Fibroblast of skin of left biceps (primary cell): ENCODE measurements at regions not wholly inside any gene's neighbourhood (a gene's known extent, or its start where the extent isn't known, plus 50 kb on each side); places are given as distances from the start of the nearest gene placed in this dataset.
"Not testable (repeated sequence)": the region's sequence is repeated elsewhere in the genome, so short reads cannot be mapped to it uniquely, and the experiment has no call there.

Experiments used
- DNase-seq, 2 experiments: peaks; one replicate each; pipeline ENCODE4 v3.0.0-alpha.2; 2013; ENCODE audit warnings: low read depth in 2 of 2

DNA sequence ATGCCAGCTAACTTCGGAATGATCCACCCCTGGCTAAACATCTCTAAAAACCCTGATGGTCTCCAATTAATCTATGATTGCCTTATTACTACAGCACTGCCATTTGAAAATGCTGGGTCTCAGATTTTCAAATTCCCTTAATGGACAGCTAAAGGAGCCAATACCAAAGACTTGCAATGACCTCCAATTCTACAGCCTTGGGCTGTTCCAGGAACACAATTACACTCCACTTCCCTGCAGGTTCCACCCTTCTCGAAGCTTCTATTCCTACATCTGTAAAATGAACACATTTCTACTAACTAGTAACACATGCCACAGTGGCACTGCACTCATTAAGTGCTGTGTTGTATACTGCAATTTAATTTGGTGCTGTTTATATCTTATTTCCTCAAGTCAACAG, 85.7 kb upstream of the AK4 start:
- DNase-seq = no peak

DNA sequence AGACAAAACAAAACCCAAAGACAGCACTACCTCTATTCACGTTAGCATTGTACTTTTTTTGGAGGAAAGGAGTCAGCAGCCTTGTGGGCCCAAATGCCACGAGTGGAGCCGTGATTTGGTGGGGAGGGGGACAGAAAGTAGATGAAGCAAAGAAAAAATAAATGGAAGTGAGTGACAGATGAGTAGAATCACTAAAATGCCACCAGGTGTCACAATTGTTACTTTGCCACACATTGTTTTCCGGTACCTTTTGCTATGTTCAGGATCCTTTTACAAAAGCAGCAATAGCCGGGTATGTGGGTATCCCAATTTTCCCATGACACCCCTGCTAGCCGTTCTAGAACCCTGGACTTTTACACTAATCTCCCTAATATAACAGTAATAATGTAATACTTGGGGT, 85.0 kb upstream of the AK4 start:
- no peak for DNase-seq

DNA sequence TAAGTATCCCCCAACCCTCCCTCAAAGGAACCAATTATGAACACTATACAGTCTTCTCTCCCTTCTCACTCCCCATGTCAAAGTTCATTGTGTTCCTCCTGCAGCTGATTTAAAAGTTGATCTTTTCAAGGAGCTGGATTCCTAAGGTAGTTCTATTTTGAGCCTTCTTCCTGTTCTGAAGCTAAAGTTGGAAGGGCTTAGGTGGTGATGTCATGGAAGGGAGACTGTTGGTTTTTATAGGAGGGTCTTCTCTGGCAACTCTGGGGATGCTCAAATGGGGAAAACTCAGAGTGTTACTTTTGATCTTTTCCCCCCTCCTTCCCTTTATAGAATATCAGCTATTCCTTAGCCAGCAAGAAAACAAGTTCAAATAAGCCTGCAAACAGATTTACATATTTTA, 83.0 kb upstream of the AK4 start:
- no peak for DNase-seq

DNA sequence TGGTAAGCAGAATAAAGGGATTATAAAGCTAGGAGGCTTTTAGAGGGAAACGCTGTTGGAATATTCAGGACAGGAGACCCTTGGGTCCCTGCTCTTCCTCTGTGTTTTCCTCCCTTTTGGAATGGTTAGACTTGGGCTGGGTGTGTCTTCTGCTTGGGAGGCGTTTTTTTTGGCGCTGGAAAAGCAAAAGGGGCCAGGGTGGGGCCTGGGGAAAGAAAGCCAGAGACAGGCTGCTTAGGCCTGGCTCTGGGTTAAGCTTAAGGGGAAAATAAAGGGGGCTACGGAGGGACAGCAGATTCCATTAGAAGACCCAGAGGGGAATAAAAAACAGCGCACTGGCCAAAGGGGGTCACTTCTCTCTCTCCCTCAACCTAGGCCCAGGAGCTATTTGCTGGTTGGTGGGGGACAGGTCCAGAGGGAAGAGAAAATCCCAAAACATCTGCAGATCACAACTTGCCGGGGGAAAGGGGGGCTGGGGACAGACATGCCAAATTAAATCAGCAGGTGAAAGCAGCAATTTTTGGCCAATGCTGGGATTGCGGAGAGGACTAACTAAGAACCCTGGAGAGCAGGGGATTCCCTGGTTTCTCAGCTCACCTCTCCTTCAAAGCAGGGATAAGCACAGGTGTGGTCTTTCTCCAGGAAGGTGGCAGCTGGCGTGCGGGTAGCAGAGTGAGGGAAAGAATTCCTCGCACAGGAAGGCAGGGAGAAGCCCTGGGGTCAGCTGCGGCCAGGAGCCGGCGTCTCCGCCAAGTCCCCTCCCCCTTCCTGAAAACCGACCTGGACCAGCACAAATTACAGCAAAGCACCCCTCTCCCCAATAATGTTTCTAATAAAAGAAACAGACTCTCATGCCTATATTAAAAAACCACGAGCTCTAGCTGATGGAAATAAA, 82.2 kb upstream of the AK4 start:
- DNase-seq = no peak

DNA sequence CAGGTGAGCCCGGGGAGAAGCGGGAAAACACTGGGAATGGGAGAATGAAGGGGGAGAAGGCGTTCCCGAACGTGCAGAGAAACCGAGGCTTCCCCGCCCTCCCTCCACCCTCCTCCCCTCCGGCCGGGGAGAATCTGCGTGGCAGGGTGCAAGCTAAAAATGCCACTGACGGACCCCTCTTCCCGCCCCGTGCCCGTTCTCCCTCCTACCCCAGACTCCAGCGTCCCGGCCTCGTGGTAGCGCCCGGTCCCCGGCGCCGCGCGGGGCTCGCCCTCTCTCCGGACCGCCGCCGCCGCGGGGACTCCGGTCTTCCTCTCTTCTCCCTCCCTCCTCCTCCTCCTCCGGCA, 81.6 kb upstream of the AK4 start:
- no peak for DNase-seq

DNA sequence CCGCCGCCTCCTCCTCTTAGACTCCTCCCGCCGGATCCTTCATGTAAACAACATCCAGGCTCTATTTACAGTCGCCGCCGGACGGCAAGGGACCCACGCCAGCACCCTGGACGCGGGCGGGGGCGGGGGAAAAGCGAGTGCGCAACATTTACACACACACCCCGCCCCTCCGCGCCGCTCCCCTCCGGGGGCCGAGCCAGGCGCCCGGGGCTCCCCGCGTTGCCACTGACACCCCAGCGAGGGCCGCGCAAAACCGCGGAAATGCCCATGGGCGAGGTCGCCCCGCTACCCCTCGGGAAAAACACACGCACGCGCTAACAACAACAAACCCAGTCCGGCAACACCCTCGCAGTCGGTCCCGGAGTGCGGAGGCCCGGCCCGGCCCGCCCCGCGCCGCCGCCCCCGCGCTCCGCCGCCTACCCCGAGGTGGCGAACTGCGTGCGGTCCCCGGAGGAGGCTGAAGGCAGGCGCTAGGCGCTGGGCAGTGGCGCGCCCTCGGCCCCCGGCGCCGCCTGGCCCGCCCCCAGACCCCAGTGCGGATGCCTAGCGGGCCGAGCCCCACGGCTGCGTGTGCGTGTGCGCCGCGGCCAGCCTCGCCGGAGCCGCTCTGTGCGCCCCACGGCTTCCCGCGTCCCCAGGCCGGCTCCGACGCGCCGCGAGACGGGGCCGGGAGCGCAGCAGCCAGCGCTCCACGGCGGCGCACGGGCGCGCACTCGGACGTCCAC, 81.1 kb upstream of the AK4 start:
- DNase-seq = peak; percentile 36 to 37

DNA sequence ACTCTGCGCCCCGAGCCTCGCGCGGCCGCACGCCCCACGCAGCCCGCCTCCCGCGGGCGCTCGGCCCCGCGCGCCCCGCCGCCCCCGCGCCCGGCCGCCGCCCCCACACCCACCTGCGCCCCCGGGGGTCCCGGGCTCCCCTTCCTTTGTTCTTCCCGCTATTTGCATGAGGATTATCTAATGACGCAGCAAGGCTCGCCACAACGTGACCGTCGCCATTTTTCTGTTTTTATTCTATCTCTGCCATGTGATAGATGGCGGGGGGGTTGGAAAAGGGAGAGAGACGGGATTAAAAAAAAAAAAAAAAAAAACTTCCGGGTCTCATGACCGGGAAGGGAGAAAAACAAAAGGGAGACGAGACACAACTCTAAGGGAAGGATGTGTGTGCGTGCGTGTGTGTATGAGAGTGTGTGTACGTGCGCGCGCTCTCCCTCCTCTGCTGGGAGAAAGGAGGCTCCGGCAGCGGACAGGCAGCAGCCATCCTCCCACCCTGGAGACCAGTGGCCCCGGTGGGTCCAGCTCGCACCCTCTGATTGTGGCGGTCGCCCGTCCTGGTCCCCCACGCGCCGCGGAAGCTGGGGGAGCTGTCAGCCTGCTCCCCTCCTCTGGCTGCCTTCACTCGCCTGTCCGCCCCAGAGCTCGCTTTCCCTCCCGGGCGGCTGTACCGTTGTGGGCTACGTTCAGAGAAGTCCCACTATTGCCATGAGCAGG, 80.4 kb upstream of the AK4 start:
- peak; percentile 36 to 43 for DNase-seq

DNA sequence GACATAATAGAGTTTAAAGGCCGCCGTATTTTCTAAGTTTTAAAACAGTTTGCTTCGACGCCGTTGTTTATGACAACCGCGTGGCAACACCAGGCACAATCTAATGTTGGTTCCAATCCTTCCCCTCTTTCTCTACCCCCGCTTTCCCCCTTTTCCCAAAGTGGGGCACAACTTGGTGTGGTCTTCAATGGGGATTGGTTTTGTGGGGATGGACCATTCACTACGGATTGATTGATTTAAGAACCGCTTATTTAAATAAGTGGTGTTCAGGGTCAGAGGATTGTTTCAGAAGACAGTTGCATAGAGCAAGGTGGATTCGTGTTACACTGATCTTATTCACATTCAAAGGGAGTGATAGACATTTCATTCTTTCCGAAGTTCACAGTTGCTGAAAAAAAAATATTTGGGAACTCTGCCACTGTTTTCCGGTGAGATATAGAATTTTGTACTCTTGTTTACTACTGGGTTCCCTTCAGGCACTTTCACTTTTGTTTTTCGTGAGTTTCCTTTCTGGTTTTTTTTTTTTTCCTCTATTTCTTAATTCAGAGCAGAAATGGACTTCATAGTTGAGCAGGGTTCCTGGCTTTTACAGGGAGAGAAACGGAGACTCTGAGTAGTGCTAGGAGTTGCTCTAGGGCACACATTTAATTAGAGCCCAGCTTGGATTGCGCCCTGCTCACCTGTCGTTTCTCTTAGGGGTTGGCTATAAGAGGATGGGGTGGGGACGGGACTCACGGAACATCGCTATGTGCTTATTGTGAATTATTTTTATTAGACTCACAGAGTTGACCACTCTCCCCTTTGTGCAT, 79.6 kb upstream of the AK4 start:
- DNase-seq = no peak

DNA sequence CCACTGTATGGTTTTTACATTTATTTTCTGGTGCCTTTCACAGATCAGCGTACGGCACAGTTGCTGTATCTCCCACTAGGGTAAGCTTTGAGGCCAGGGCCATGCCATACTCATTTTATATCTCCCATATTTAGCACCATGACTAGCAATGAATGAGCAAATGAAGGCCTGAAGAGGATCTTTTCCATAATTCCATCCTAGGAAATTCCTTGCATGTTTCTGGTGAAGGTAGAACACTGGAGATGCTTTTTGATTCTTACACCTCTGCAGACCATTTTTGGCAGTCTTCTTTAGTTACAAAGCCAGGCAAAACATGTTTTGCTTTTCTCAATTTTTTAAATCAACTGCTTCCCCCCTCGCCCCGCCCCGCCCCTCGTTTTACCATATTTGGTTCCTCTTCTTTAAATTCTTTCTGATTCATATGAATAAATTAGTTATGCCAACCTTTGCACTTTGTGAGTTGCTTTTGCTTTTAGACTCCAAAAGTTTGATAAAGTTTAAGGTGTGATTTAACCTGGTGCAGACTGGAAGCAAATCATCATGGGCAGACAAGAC, 78.9 kb upstream of the AK4 start:
- DNase-seq = no peak

DNA sequence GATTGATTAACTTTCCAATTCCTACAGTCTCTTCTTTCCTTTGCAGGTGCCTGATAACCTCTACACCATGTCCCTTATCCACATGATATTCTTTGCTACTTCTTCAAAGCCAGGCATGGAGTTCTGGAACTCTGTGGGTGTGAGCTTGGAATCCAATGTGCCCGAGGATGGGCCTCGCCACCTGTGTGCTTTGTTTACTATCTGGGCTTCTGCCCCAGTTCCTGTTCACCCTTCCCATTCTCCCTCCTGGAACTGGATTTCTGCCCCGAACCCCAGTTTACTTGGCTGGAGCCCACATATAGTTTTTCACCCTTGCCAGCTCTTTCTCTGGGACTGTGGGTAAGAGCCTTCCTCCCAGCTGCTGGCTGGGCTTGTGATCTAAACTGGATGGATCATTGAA, 75.2 kb upstream of the AK4 start:
- DNase-seq = no peak

DNA sequence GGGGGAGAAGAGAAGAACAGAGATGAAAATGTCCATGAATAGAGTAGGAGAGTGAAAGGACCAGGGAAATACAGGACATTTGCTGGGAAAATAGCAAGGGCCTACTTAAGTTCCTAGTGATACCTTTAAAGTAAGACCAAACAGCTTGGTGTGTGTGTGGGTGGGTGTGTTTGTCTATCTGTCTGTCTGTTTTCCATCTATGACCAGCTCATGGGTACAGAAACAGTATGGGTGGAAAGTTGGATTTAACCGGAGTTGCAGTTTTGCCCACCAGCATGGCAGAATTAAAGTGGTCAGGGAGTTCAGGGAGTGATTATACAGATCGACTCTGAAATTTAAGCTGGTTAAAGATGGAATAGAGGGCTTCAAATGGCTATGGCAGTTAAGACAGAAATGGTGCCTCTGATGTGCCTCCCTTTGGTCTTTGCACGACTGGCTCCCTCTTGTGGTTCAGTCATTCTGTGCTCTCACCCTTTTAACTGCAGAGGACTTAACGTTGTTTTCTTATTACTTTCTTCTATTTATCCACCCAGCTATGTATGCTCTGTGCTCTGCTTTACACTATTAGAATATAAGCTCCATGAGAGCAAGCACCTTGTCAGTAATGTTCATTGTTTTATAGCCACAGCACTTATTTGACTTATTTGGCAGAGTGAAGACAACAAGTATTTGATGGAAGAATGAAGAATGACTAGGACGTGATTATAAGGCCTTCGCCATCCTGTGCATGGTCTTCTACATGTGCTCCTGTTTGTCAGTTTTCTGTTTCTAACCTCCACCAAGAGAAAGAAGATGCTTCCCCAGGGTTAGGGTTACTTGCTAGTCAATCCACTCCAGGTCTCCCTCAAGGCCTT, 72.7 kb upstream of the AK4 start:
- DNase-seq = peak in 1 of 2 experiments; percentile 17

DNA sequence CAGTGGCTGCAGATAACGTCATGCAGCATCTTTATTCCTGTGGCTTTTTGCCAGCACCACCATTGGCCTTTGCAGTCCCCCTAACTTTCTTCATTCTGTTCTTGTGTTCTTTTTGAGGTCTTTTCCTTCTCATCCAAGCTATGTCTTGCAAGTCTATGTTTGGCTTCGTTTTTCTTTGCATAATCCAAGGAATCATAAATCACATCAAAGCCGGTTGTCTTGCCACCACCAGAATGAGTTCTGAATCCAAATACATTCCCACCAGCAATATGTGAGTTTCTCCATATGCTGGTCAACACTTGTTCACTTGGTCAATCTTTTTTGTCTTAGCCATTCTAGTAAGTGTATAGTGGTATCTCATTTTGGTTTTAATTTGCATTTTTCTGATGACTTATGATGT, 70.6 kb upstream of the AK4 start:
- DNase-seq = no peak

DNA sequence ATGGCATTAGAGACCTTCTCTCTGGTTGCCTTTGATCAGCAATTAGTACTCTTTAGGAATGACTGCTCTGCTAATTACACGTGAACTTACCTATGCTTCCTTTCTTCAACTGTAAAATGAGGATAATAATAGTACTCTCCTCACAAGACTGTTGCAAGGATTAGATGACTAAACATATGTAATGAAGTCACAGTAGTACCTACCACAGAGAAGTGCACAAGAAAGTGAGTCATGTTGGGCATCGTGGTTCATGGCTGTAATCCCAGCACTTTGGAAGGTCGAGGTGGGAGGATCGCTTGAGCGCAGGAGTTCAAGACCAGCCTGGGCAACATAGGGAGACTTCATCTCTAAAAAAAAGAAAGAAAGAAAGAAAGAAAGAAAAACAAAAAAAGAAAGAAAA, 68.1 kb upstream of the AK4 start:
- no peak for DNase-seq

DNA sequence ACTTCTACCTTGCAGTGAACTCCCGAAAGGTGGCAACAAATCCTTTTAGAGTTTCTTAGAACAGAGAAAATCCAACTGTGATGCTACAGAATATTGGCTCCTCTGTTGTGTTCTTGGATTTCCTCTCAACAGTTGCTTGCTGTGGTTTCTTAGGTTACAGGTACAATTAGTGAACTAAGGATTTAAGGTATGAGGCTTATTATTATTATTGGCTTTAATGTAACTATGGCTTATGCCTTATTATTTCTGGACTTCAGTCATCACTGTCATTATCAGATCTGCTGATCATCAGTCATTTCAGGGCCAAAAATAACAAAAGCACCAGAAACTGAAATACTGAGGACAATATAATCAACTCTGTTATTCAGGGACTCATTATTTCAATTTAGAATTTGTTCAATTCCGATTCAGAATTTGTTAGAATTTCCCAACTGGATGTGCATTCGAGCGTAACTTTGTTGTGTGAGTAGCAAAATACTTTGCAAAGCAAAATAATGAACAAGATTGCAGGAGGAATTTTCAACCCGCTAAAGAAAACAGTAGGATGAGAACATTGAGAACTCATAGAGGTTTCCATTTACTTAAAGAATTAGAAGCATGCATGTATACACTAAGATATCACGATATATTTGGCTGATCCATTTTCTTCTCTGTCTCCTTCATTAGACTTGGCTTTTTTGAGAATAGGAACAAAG, 65.5 kb upstream of the AK4 start:
- no peak for DNase-seq

DNA sequence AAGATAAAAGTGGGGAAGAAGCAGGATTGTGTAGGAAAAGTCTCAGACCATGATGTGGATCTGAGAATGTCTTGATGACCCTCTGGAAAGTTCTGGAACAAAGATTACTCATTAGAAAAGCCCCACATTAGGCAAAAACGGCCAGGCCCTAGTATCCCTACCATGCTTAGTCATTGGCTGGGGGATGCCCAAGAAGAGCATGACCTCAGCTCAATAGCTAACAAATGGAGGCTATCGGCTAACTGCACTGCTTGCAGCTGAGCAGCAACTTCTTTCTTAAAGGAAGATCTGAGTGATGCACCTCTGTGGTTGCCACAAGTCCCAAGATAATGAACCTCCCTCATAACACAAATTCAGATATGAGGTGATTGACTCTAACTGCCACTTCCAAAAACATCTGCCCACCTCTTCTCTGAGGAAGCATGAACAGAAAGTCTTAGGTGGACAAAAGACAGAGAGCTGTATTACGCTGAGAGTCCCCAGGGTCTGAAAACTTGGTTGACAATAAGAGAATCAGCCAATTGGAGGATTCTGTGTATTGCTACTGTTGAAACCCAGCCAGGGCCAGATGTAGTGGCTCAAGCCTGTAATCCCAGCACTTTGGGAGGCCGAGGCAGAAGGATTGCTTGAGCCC, 64.6 kb upstream of the AK4 start:
- DNase-seq = no peak

DNA sequence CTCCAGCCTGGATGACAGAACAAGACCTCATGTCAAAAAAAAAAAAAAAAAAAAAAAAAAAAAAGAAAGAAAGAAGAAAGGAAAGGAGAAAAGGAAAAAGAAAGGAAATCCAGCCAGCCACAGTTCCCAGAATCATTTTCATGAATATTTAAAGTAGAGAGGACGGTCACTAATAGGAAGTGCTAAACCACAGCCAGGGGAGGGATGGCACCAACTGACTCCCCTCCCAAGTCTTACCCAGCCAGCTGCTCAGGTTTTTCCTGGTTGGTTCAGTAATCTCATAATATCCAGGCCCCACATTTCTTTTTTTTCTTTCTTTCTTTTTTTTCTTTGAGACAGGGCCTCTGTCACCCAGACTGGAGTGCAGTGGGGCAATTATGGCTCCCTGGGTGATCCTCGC, 63.9 kb upstream of the AK4 start:
- DNase-seq = no peak

DNA sequence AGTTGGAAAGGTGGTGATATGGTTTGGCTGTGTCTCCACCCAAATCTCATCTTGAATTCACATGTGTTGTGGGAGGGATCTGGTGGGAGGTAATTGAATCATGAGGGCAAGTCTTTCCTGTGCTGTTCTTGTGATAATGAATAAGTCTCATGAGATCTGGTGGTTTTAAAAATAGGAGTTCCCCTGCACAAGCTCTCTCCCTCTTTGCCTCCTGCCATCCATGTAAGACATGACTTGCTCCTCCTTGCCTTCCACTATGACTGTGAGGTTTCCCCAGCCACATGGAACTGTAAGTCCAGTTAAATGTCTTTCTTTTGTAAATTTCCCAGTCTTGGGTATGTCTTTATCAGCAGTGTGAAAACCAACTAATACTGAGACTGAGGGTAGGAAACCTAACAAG, 60.5 kb upstream of the AK4 start:
- DNase-seq = not testable (repeated sequence)

DNA sequence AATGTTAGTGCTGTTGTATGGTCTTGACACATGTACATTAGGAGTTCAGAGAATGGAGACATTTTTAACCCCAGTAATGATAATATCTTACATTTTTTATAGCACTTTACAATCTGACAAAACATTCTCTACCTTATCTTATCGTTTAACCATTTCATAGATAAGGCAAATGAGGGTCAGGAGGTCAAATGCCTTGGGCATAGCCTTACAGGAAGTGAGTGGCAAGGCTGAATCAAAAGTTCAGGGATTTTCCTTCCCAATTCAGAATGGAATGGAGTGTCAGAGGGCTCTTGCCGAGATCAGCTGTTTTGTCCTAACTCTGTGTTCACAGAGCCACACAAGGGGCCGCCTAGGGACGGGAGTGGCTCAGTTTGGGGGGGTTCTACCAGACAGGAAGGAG, 57.6 kb upstream of the AK4 start:
- no peak for DNase-seq

DNA sequence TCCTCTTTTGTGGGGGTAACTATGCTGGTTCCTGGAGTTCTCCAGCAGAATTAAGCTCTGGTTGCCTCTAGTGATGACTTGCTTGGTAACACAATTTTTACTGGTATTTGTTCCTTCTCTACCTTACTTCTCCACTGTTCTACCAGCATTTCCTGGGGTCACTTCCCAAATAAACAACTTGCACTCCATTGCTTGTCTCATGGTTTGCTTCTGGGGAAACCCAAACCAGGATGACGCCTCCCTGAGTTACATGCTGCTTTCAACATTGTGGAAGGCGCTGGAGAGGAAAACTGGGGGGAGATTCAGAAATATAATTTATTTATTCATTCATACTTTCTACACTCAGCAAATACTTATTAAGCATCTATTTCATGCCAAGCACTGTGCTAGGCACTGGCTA, 55.3 kb upstream of the AK4 start:
- DNase-seq = no peak

DNA sequence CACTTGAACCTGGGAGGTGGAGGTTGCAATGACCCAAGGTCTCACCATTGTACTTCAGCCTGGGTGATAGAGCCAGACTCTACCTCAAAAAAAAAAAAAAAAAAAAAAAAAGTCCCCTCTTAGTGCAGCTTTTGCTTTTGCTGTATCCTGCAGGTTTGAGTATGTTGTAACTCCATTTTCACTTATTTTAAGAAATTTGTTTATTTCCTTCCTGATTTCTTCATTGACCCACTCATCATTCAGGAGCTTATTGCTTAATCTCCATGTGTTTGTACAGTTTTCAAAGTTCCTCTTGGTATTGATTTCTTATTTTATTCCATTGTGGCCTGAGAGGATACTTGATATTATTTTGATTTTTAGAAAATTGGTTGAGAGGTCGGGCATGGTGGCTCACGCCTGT, 50.9 kb upstream of the AK4 start:
- DNase-seq = no peak
